DMS79 (cell line): ENCODE measurements at regions not wholly inside any gene's neighbourhood (a gene's known extent, or its start where the extent isn't known, plus 50 kb on each side); places are given as distances from the start of the nearest gene placed in this dataset.
A peak's percentile ranks its signal among the peaks of the same experiment; 100 is the strongest.

ENCODE experiments used
- DNase-seq: peaks from one replicate; lab custom pipeline; 2025; lab: John Stamatoyannopoulos, UW

- no peak for DNase-seq
These were observed 453.3 kb downstream of the KIF16B start for GRCh38 chr20:16119909-16120308.

- no peak for DNase-seq
These were observed 457.2 kb downstream of the KIF16B start for GRCh38 chr20:16115911-16116552.

- no peak for DNase-seq
These were observed 459.5 kb downstream of the KIF16B start for GRCh38 chr20:16113736-16114135.

GRCh38 chr20:16111852-16112412, 461.3 kb downstream of the KIF16B start:
- peak; percentile 57 for DNase-seq

GRCh38 chr20:16111172-16111832, 461.9 kb downstream of the KIF16B start:
- DNase-seq, result peak; percentile 57

- no peak for DNase-seq
These were observed 465.9 kb downstream of the KIF16B start for GRCh38 chr20:16107172-16107870.

- no peak for DNase-seq
These were observed 466.9 kb downstream of the KIF16B start for GRCh38 chr20:16106191-16106849.

- no peak for DNase-seq
These were observed 468.5 kb downstream of the KIF16B start for GRCh38 chr20:16104783-16105182.
